ENCODE measurements at regions not wholly inside any gene's neighbourhood (a gene's known extent, or its start where the extent isn't known, plus 50 kb on each side); places are given as distances from the start of the nearest gene placed in this dataset.
"Not testable (repeated sequence)": the region's sequence is repeated elsewhere in the genome, so short reads cannot be mapped to it uniquely, and the experiment has no call there.

GRCh38 chrX:56130031-56130430, 102.1 kb upstream of the KLF8 start:
- Histone ChIP-seq H3K4me2 (no peak overlapping the region), H2AFZ (no peak overlapping the region), H3K27me3 (no peaks in the 10 kb centered on the region), H4K20me1 (ENCODE audit: insufficient read depth, poor library complexity, severe bottlenecking) (no peaks in the 10 kb centered on the region), H3K79me2 (no peaks in the 10 kb centered on the region), H3K4me1 (ENCODE audit: insufficient read depth) (no peaks in the 10 kb centered on the region), H3K4me3 (no peak overlapping the region), H3K36me3 (replicated peaks; ENCODE audit: insufficient read depth, low read depth) (no peaks in the 10 kb centered on the region), H3K9me3 (ENCODE audit: low read depth) (peaks cover 17% of the 10 kb centered on the region), H3K9me2 (replicated peaks; ENCODE audit: insufficient read depth) (no peaks in the 10 kb centered on the region), H3K27ac (no peak overlapping the region)
- DNase-seq (ENCODE audit: low spot score), result no peak
- WGBS (ENCODE audit: low lambda C conversion rate, missing lambda C conversion rate), result 67% methylated on average over 3 of the region's 3 CpGs
- TF ChIP-seq CTCF (IDR thresholded peaks at IDR 0.05; ENCODE audit: poor library complexity) (no peak), EZH2 (IDR thresholded peaks at IDR 0.05; ENCODE audit: borderline replicate concordance) (no peak), EZH2phosphoT487 (IDR thresholded peaks at IDR 0.05; ENCODE audit: low read depth, severe bottlenecking, unreplicated experiment) (no peak)

GRCh38 chrX:56130436-56130835, 101.7 kb upstream of the KLF8 start:
- no peaks in the 10 kb centered on the region for H3K4me1 ChIP-seq (ENCODE audit: insufficient read depth)
- peaks cover 17% of the 10 kb centered on the region for H3K9me3 ChIP-seq (ENCODE audit: low read depth)
- no peak overlapping the region for H3K4me3 ChIP-seq
- no peak for DNase-seq (ENCODE audit: low spot score)
- no peaks in the 10 kb centered on the region for H3K36me3 ChIP-seq (replicated peaks; ENCODE audit: insufficient read depth, low read depth)
- H3K79me2 ChIP-seq, result no peaks in the 10 kb centered on the region
- no peak overlapping the region for H2AFZ ChIP-seq
- WGBS (ENCODE audit: low lambda C conversion rate, missing lambda C conversion rate), result 66% methylated on average over 3 of the region's 3 CpGs
- TF ChIP-seq CTCF (IDR thresholded peaks at IDR 0.05; ENCODE audit: poor library complexity) (no peak), EZH2phosphoT487 (IDR thresholded peaks at IDR 0.05; ENCODE audit: low read depth, severe bottlenecking, unreplicated experiment) (no peak), EZH2 (IDR thresholded peaks at IDR 0.05; ENCODE audit: borderline replicate concordance) (no peak)
- no peaks in the 10 kb centered on the region for H4K20me1 ChIP-seq (ENCODE audit: insufficient read depth, poor library complexity, severe bottlenecking)
- H3K9me2 ChIP-seq (replicated peaks; ENCODE audit: insufficient read depth), result no peaks in the 10 kb centered on the region
- no peak overlapping the region for H3K27ac ChIP-seq
- H3K27me3 ChIP-seq, result no peaks in the 10 kb centered on the region
- no peak overlapping the region for H3K4me2 ChIP-seq

DNA sequence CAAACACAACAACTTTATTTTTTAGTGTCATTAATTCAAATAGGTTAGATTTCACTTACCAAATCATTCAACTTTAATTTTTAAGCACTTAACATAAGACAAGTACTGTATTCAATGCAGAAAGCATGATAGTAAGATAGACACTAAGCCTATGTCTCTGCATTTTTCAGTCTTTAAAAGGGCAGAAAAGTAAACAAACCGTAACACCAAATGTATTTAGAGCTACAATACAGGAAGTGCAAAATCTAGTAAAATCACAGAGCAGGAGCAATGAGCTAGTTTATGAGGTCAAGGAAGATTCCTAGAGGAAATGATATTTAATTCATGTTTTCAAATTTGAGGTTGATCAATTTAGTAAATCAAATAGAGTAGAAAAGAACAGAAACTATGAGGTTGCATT, 68.0 kb upstream of the KLF8 start:
- not testable (repeated sequence) for H2AFZ ChIP-seq; H4K20me1 ChIP-seq (ENCODE audit: insufficient read depth, poor library complexity, severe bottlenecking); H3K27ac ChIP-seq; H3K27me3 ChIP-seq; DNase-seq (ENCODE audit: low spot score); H3K36me3 ChIP-seq (replicated peaks; ENCODE audit: insufficient read depth, low read depth); H3K4me2 ChIP-seq; H3K9me3 ChIP-seq (ENCODE audit: low read depth); H3K79me2 ChIP-seq; H3K4me1 ChIP-seq (ENCODE audit: insufficient read depth); H3K9me2 ChIP-seq (replicated peaks; ENCODE audit: insufficient read depth); H3K4me3 ChIP-seq
- no CpG with 5 or more reads among the region's 1 CpG for WGBS (ENCODE audit: low lambda C conversion rate, missing lambda C conversion rate)
